ENCODE measurements at regions not wholly inside any gene's neighbourhood (a gene's known extent, or its start where the extent isn't known, plus 50 kb on each side); places are given as distances from the start of the nearest gene placed in this dataset.
"Not testable (repeated sequence)": the region's sequence is repeated elsewhere in the genome, so short reads cannot be mapped to it uniquely, and the experiment has no call there.

- ATAC-seq: no peak
Measured at GRCh38 chr22:48060266-48060665, 1297.8 kb downstream of the TBC1D22A start.

GRCh38 chr22:48059521-48059920 lies 1297.1 kb downstream of the TBC1D22A start:
- FAIRE-seq; H3K27me3 ChIP-seq (ENCODE audit: control insufficient read depth in 1 of 2, insufficient read depth in 2 of 2, low read length in 2 of 2); H2AFZ ChIP-seq (ENCODE audit: low read length); POLR2A ChIA-PET; H3K4me1 ChIP-seq (ENCODE audit: insufficient read depth, low read length); CTCF ChIA-PET (ENCODE audit: low intra/inter-chr PET ratio, low total read pairs); H3K9me3 ChIP-seq (ENCODE audit: low read length); H3K36me3 ChIP-seq (replicated peaks in 1 of 2; ENCODE audit: control insufficient read depth in 1 of 2, insufficient read depth in 2 of 2, low read length in 2 of 2); H3K27ac ChIP-seq (ENCODE audit: extremely low read length, insufficient read depth, low read length); H3K4me2 ChIP-seq (ENCODE audit: low read depth, low read length); H3K4me3 ChIP-seq (replicated peaks in 1 of 3; ENCODE audit: insufficient read depth in 1 of 3, low read depth in 2 of 3, low read length in 3 of 3); intact Hi-C loops (cut with micrococcal nuclease; ENCODE audit: unreplicated experiment); in situ Hi-C loops (cut with HindIII; ENCODE audit: extremely low pct_ligation_motif_present, low pct_unique_long_range_greater_than_20kb); H4K20me1 ChIP-seq (ENCODE audit: insufficient read depth, low read length); H3K9ac ChIP-seq (ENCODE audit: insufficient read depth, low read depth, low read length); BruUV-seq (replicated peaks); H3K79me2 ChIP-seq (ENCODE audit: insufficient read depth, low read length); ATAC-seq; DNase-seq (ENCODE audit: low spot score): not testable (repeated sequence)
- 74% methylated on average over 4 of the region's 4 CpGs for WGBS (ENCODE audit: low lambda C conversion rate)

More at GRCh38 chr22:48060266-48060665, 1297.8 kb downstream of the TBC1D22A start:
- no peaks in the 10 kb centered on the region; a peak in 1 of 5 replicates for H3K27me3 ChIP-seq (ENCODE audit: control insufficient read depth in 1 of 2, insufficient read depth in 2 of 2, low read length in 2 of 2)
- no peak for DNase-seq (ENCODE audit: low spot score)
- POLR2A ChIA-PET: no interaction called here
- no peaks in the 10 kb centered on the region for H4K20me1 ChIP-seq (ENCODE audit: insufficient read depth, low read length)
- H3K9me3 ChIP-seq (ENCODE audit: low read length): no peaks in the 10 kb centered on the region
- BruUV-seq (replicated peaks): no TSS peak
- CTCF ChIA-PET (ENCODE audit: low intra/inter-chr PET ratio, low total read pairs): no interaction called here
- no peaks in the 10 kb centered on the region for H3K36me3 ChIP-seq (replicated peaks in 1 of 2; ENCODE audit: control insufficient read depth in 1 of 2, insufficient read depth in 2 of 2, low read length in 2 of 2)
- no peak overlapping the region for H3K4me2 ChIP-seq (ENCODE audit: low read depth, low read length)
- TF ChIP-seq BORCS8-MEF2B (CRISPR knock-in tag; IDR thresholded peaks at IDR 0.05) (no peak), GMEB2 (CRISPR knock-in tag; IDR thresholded peaks at IDR 0.05; ENCODE audit: low read depth) (no peak), ARNT2 (CRISPR knock-in tag; IDR thresholded peaks at IDR 0.05; ENCODE audit: low read depth) (no peak), PHF20 (CRISPR knock-in tag; IDR thresholded peaks at IDR 0.05) (no peak), ZNF660 (CRISPR knock-in tag; IDR thresholded peaks at IDR 0.05; ENCODE audit: borderline replicate concordance, low read depth) (no peak), HNF1B (CRISPR knock-in tag; IDR thresholded peaks at IDR 0.05) (no peak), NKX3-1 (CRISPR knock-in tag; IDR thresholded peaks at IDR 0.05) (no peak), HNF4G (IDR thresholded peaks at IDR 0.05; ENCODE audit: borderline replicate concordance, low read depth, low read length) (no peak), HNF4G (CRISPR knock-in tag; IDR thresholded peaks at IDR 0.05; ENCODE audit: borderline replicate concordance, low read depth) (no peak), CENPT (CRISPR knock-in tag; IDR thresholded peaks at IDR 0.05; ENCODE audit: low read depth) (no peak), CREM (IDR thresholded peaks at IDR 0.05) (no peak), CREM (CRISPR knock-in tag; IDR thresholded peaks at IDR 0.05) (no peak)
- intact Hi-C loops (cut with micrococcal nuclease; ENCODE audit: unreplicated experiment): no loop called here
- H3K79me2 ChIP-seq (ENCODE audit: insufficient read depth, low read length): no peaks in the 10 kb centered on the region
- H3K4me1 ChIP-seq (ENCODE audit: insufficient read depth, low read length): no peaks in the 10 kb centered on the region
- H3K27ac ChIP-seq (ENCODE audit: extremely low read length, insufficient read depth, low read length): no peak overlapping the region
- H3K9ac ChIP-seq (ENCODE audit: insufficient read depth, low read depth, low read length): no peak overlapping the region
- 0% methylated on average over 5 of the region's 7 CpGs for WGBS (ENCODE audit: low lambda C conversion rate)
- in situ Hi-C loops (cut with HindIII; ENCODE audit: extremely low pct_ligation_motif_present, low pct_unique_long_range_greater_than_20kb): no loop called here
- no peak overlapping the region for H2AFZ ChIP-seq (ENCODE audit: low read length)
- no peak for FAIRE-seq
- H3K4me3 ChIP-seq (replicated peaks in 1 of 3; ENCODE audit: insufficient read depth in 1 of 3, low read depth in 2 of 3, low read length in 3 of 3): no peak overlapping the region

Measured in HepG2 (cell line).